Fibroblast of skin of abdomen (primary cell): ENCODE measurements at regions not wholly inside any gene's neighbourhood (a gene's known extent, or its start where the extent isn't known, plus 50 kb on each side); places are given as distances from the start of the nearest gene placed in this dataset.

Experiments
- DNase-seq: peaks from one replicate; pipeline ENCODE4 v3.0.0-alpha.2; 2013

GRCh38 chr21:17889171-17889570 lies 70.0 kb upstream of the C21orf91 start:
- no peak for DNase-seq

GRCh38 chr21:17869115-17869514 lies 50.0 kb upstream of the C21orf91 start:
- DNase-seq: no peak
